HEK293 (cell line): ENCODE measurements at regions not wholly inside any gene's neighbourhood (a gene's known extent, or its start where the extent isn't known, plus 50 kb on each side); places are given as distances from the start of the nearest gene placed in this dataset.

Experiments
- ATF2 ChIP-seq: fragments of 450-650 bp; formaldehyde crosslinking; IDR thresholded peaks from 2 replicates; pipeline ENCODE4 v1.5.1; 2016; ENCODE audit warnings: missing biosample characterization, missing genetic modification characterization, low read depth
- CTCF ChIP-seq: fragments of 450-650 bp; formaldehyde crosslinking; IDR thresholded peaks from 2 replicates; pipeline ENCODE4 v1.5.1; 2016; ENCODE audit warnings: missing biosample characterization, missing genetic modification characterization
- KLF1 ChIP-seq: fragments of 450-650 bp; formaldehyde crosslinking; IDR thresholded peaks from 2 replicates; pipeline ENCODE4 v1.5.1; 2016; ENCODE audit warnings: missing biosample characterization, missing genetic modification characterization
- WT1 ChIP-seq: fragments of 450-650 bp; formaldehyde crosslinking; IDR thresholded peaks from 2 replicates; pipeline ENCODE4 v1.5.1; 2016; ENCODE audit warnings: missing biosample characterization, missing genetic modification characterization
- YY1 ChIP-seq: fragments of 450-650 bp; formaldehyde crosslinking; IDR thresholded peaks from 2 replicates; pipeline ENCODE4 v1.5.1; 2018; ENCODE audit warnings: missing biosample characterization, missing genetic modification characterization
- ZBTB49 ChIP-seq: fragments of 450-650 bp; formaldehyde crosslinking; IDR thresholded peaks from 2 replicates; pipeline ENCODE4 v1.5.1; 2016; ENCODE audit warnings: missing biosample characterization, missing genetic modification characterization, low read depth
- ZBTB6 ChIP-seq: fragments of 450-650 bp; formaldehyde crosslinking; IDR thresholded peaks from 2 replicates; pipeline ENCODE4 v1.5.1; 2017; ENCODE audit warnings: missing biosample characterization, missing genetic modification characterization
- ZBTB7A ChIP-seq: fragments of 450-650 bp; formaldehyde crosslinking; IDR thresholded peaks from 2 replicates; pipeline ENCODE4 v1.5.1; 2016; ENCODE audit warnings: low read depth, missing biosample characterization, missing genetic modification characterization
- ZNF335 ChIP-seq: fragments of 450-650 bp; formaldehyde crosslinking; conservative IDR thresholded peaks from 2 replicates; pipeline ENCODE4 v1.5.1; 2016; ENCODE audit warnings: missing biosample characterization, missing genetic modification characterization
- ZNF350 ChIP-seq: fragments of 450-650 bp; formaldehyde crosslinking; IDR thresholded peaks from 2 replicates; pipeline ENCODE4 v1.5.0; 2017; ENCODE audit warnings: missing biosample characterization, mild to moderate bottlenecking, missing genetic modification characterization
- ZNF514 ChIP-seq: fragments of 450-650 bp; formaldehyde crosslinking; IDR thresholded peaks from 2 replicates; pipeline ENCODE4 v1.5.1; 2016; ENCODE audit warnings: missing biosample characterization, missing genetic modification characterization
- ZNF610 ChIP-seq: fragments of 450-650 bp; formaldehyde crosslinking; IDR thresholded peaks from 2 replicates; pipeline ENCODE4 v1.5.1; 2016; ENCODE audit warnings: missing biosample characterization, missing genetic modification characterization, borderline replicate concordance

- TF ChIP-seq CTCF (tag by site-specific recombination), result no peak
- TF ChIP-seq ZBTB49 (tag by site-specific recombination), result no peak
- no peak for TF ChIP-seq ZNF335
- TF ChIP-seq ZBTB7A (tag by site-specific recombination), result no peak
- TF ChIP-seq ZNF610 (tag by site-specific recombination), result no peak
- TF ChIP-seq YY1 (tag by site-specific recombination), result no peak
- TF ChIP-seq KLF1 (tag by site-specific recombination), result no peak
- no peak for TF ChIP-seq ZBTB6 (tag by site-specific recombination)
- no peak for TF ChIP-seq ZNF350 (tag by site-specific recombination)
- TF ChIP-seq ATF2 (tag by site-specific recombination), result no peak
- no peak for TF ChIP-seq WT1 (tag by site-specific recombination)
- no peak for TF ChIP-seq ZNF514
Measured at GRCh38 chr5:159788835-159789331, 127.4 kb upstream of the ADRA1B start.
